ENCODE measurements at regions not wholly inside any gene's neighbourhood (a gene's known extent, or its start where the extent isn't known, plus 50 kb on each side); places are given as distances from the start of the nearest gene placed in this dataset.

GRCh38 chr20:39095870-39096269 lies 133.7 kb downstream of the DHX35 start:
- TF ChIP-seq CTCF (IDR thresholded peaks at IDR 0.05), result no peak
- no peak for TF ChIP-seq POLR2A (IDR thresholded peaks at IDR 0.05)
